ENCODE measurements at regions not wholly inside any gene's neighbourhood (a gene's known extent, or its start where the extent isn't known, plus 50 kb on each side); places are given as distances from the start of the nearest gene placed in this dataset.

- TF ChIP-seq ZBTB33 (IDR thresholded peaks at IDR 0.05; ENCODE audit: extremely low read depth, insufficient replicate concordance, low read length): no peak
- TF ChIP-seq JUND (IDR thresholded peaks at IDR 0.05): no peak
- no peak for TF ChIP-seq EGR1 (IDR thresholded peaks at IDR 0.05; ENCODE audit: low read depth)
- TF ChIP-seq RAD21 (IDR thresholded peaks at IDR 0.05; ENCODE audit: low read depth): no peak
- TF ChIP-seq CTCF (IDR thresholded peaks at IDR 0.05 in 2 of 3, conservative IDR thresholded peaks at IDR 0.05 in 1 of 3; ENCODE audit: borderline replicate concordance in 1 of 3, insufficient read depth in 1 of 3, low read depth in 2 of 3, low read length in 2 of 3): no peak
- TF ChIP-seq ZNF274 (IDR thresholded peaks at IDR 0.05; ENCODE audit: low read depth, low read length): no peak
- no peak for TF ChIP-seq CBX3 (IDR thresholded peaks at IDR 0.05; ENCODE audit: low read depth)
- no peak for TF ChIP-seq ZFX (IDR thresholded peaks at IDR 0.05)
- TF ChIP-seq ATF3 (IDR thresholded peaks at IDR 0.05): no peak
- TF ChIP-seq SP1 (IDR thresholded peaks at IDR 0.05; ENCODE audit: low read depth): no peak
- no peak for TF ChIP-seq TCF7L2 (IDR thresholded peaks at IDR 0.05; ENCODE audit: borderline replicate concordance, extremely low read depth, insufficient read depth, insufficient read length)
- TF ChIP-seq EZH2 (IDR thresholded peaks at IDR 0.05): no peak
- no peak for TF ChIP-seq REST (IDR thresholded peaks at IDR 0.05; ENCODE audit: low read depth)
- TF ChIP-seq SRF (IDR thresholded peaks at IDR 0.05; ENCODE audit: low read depth): no peak
- no peak for TF ChIP-seq SIN3A (IDR thresholded peaks at IDR 0.05; ENCODE audit: low read depth)
- TF ChIP-seq POLR2AphosphoS5 (IDR thresholded peaks at IDR 0.05; ENCODE audit: low read depth, low read length): no peak
- no peak for TF ChIP-seq POLR2A (IDR thresholded peaks at IDR 0.05; ENCODE audit: borderline replicate concordance, extremely low read depth, insufficient read depth, insufficient read length)
- no peak for TF ChIP-seq CEBPB (IDR thresholded peaks at IDR 0.05; ENCODE audit: low read depth)
- Histone ChIP-seq H2AFZ (ENCODE audit: low read depth, low read length, poor library complexity, severe bottlenecking) (no peak overlapping the region), H3K27ac (ENCODE audit: low read depth, low read length) (no peak overlapping the region), H3K4me3 (replicated peaks in 1 of 2; ENCODE audit: low read depth in 1 of 2, low read length in 2 of 2) (no peak overlapping the region), H3K9me3 (ENCODE audit: control insufficient read depth in 1 of 2, insufficient read depth in 1 of 2, low read depth in 1 of 2, low read length in 2 of 2) (no peaks in the 10 kb centered on the region), H4K20me1 (ENCODE audit: insufficient read depth) (no peaks in the 10 kb centered on the region), H3K4me1 (ENCODE audit: control insufficient read depth in 1 of 2, insufficient read depth in 2 of 2, low read length in 2 of 2) (no peaks in the 10 kb centered on the region), H3K79me2 (ENCODE audit: insufficient read depth, low read length) (no peaks in the 10 kb centered on the region), H3K4me2 (ENCODE audit: low read length) (no peak overlapping the region), H3K9me2 (ENCODE audit: insufficient read depth) (no peaks in the 10 kb centered on the region), H3K36me3 (ENCODE audit: control insufficient read depth in 1 of 2, insufficient read depth in 2 of 2, low read length in 2 of 2) (no peaks in the 10 kb centered on the region), H3K27me3 (ENCODE audit: insufficient read depth, low read length) (no peaks in the 10 kb centered on the region), H3K9ac (ENCODE audit: low read length) (no peak overlapping the region)
- ATAC-seq (no peak), DNase-seq (ENCODE audit: low read depth, low spot score) (no peak)
- RAD21 ChIA-PET (ENCODE audit: low non-redundant PET in 1 of 2, low total read pairs in 2 of 2, uncharacterized antibody in 2 of 2, unreplicated experiment in 2 of 2): no interaction called here
- POLR2A ChIA-PET: no interaction called here
- BruUV-seq (replicated peaks): no TSS peak
- CTCF ChIA-PET: no interaction called here
- intact Hi-C loops (cut with micrococcal nuclease): no loop called here
Measured at GRCh38 chr6:113530769-113531168, 326.4 kb upstream of the MARCKS start.
